Adrenal gland (tissue), 5 donors: ENCODE measurements at regions not wholly inside any gene's neighbourhood (a gene's known extent, or its start where the extent isn't known, plus 50 kb on each side); places are given as distances from the start of the nearest gene placed in this dataset.

Experiments
- CTCF ChIP-seq, 6 experiments: fragments of 450-650 bp in 4 of 6; fragments of 200-600 bp in 2 of 6; sonication (generic) in 1 of 6; IDR thresholded peaks; 1 replicate in 5 of 6; 2 replicates in 1 of 6; pipeline versions ENCODE4 v1.5.1 to v1.8.0; 2016 to 2021; ENCODE audit warnings: antibody characterized with exemption in 6 of 6, mild to moderate bottlenecking in 2 of 6, moderate library complexity in 1 of 6
- POLR2A ChIP-seq, 2 donors: fragments of 450-650 bp; IDR thresholded peaks; one replicate each; pipeline ENCODE4 v1.6.1; 2017; ENCODE audit warnings: antibody characterized with exemption in 2 of 2, mild to moderate bottlenecking in 2 of 2, moderate library complexity in 1 of 2
- donor health status: DM: no; HTN: no; CAD: no.

- TF ChIP-seq CTCF (IDR thresholded peaks at IDR 0.05) (no peak), POLR2A (IDR thresholded peaks at IDR 0.05) (no peak)
These were observed 371.3 kb downstream of the IRS2 start for GRCh38 chr13:109415057-109415456.
